Lung microvascular endothelial cell (primary cell): ENCODE measurements at regions not wholly inside any gene's neighbourhood (a gene's known extent, or its start where the extent isn't known, plus 50 kb on each side); places are given as distances from the start of the nearest gene placed in this dataset.
"Not testable (repeated sequence)": the region's sequence is repeated elsewhere in the genome, so short reads cannot be mapped to it uniquely, and the experiment has no call there.

Source experiments
- DNase-seq, 2 donors: peaks; one replicate each; pipeline versions ENCODE4 v3.0.0 to v3.0.0-alpha.2; 2010; ENCODE audit warnings: low read depth in 2 of 2

- DNase-seq: no peak
Observed at GRCh38 chr7:106747804-106748203, 86.8 kb upstream of the CCDC71L start.

GRCh38 chr7:106749165-106749564 is 88.2 kb upstream of the CCDC71L start:
- no peak for DNase-seq

- DNase-seq: no peak
Observed at GRCh38 chr7:106750773-106751172, 89.8 kb upstream of the CCDC71L start.

GRCh38 chr7:106752367-106752766 is 91.4 kb upstream of the CCDC71L start:
- no peak for DNase-seq

- not testable (repeated sequence) for DNase-seq
Observed at GRCh38 chr7:106755024-106755423, 94.1 kb upstream of the CCDC71L start.

- no peak for DNase-seq
Observed at GRCh38 chr7:106755641-106756040, 94.7 kb upstream of the CCDC71L start.

GRCh38 chr7:106756071-106756470 is 95.1 kb upstream of the CCDC71L start:
- DNase-seq: no peak

GRCh38 chr7:106756884-106757283 is 95.9 kb upstream of the CCDC71L start:
- DNase-seq: peak in 1 of 2 donors; percentile 38

GRCh38 chr7:106757846-106758245 is 96.9 kb upstream of the CCDC71L start:
- DNase-seq: peak; percentile 67 to 70

GRCh38 chr7:106762845-106763244 is 101.9 kb upstream of the CCDC71L start:
- not testable (repeated sequence) for DNase-seq

- DNase-seq: no peak
Observed at GRCh38 chr7:106763717-106764116, 101.4 kb upstream of the PIK3CG start.

- DNase-seq: no peak
Observed at GRCh38 chr7:106765727-106766355, 99.2 kb upstream of the PIK3CG start.

GRCh38 chr7:106766551-106766950 is 98.5 kb upstream of the PIK3CG start:
- DNase-seq: no peak

- no peak for DNase-seq
Observed at GRCh38 chr7:106767078-106767477, 98.0 kb upstream of the PIK3CG start.

- peak; percentile 61 to 63 for DNase-seq
Observed at GRCh38 chr7:106767498-106768323, 97.4 kb upstream of the PIK3CG start.

GRCh38 chr7:106768324-106768751 is 96.7 kb upstream of the PIK3CG start:
- no peak for DNase-seq

- DNase-seq: peak; percentile 51 to 94
Observed at GRCh38 chr7:106770191-106770590, 94.9 kb upstream of the PIK3CG start.

GRCh38 chr7:106772655-106773108 is 92.4 kb upstream of the PIK3CG start:
- DNase-seq: peak; percentile 14 to 87

- peak in 1 of 2 donors; percentile 29 for DNase-seq
Observed at GRCh38 chr7:106773228-106773627, 91.9 kb upstream of the PIK3CG start.

GRCh38 chr7:106773721-106774120 is 91.4 kb upstream of the PIK3CG start:
- DNase-seq: no peak

GRCh38 chr7:106774213-106774767 is 90.8 kb upstream of the PIK3CG start:
- no peak for DNase-seq

GRCh38 chr7:106774768-106775551 is 90.1 kb upstream of the PIK3CG start:
- peak; percentile 43 to 99 for DNase-seq
